Adrenal gland (tissue), 5 donors: ENCODE measurements at regions not wholly inside any gene's neighbourhood (a gene's known extent, or its start where the extent isn't known, plus 50 kb on each side); places are given as distances from the start of the nearest gene placed in this dataset.

Experiments
- CTCF ChIP-seq, 6 experiments: fragments of 450-650 bp in 4 of 6; fragments of 200-600 bp in 2 of 6; sonication (generic) in 1 of 6; IDR thresholded peaks; 1 replicate in 5 of 6; 2 replicates in 1 of 6; pipeline versions ENCODE4 v1.5.1 to v1.8.0; 2016 to 2021; ENCODE audit warnings: antibody characterized with exemption in 6 of 6, mild to moderate bottlenecking in 2 of 6, moderate library complexity in 1 of 6
- POLR2A ChIP-seq, 2 donors: fragments of 450-650 bp; IDR thresholded peaks; one replicate each; pipeline ENCODE4 v1.6.1; 2017; ENCODE audit warnings: antibody characterized with exemption in 2 of 2, mild to moderate bottlenecking in 2 of 2, moderate library complexity in 1 of 2
- donor health status: DM: no; HTN: no; CAD: no.

GRCh38 chr3:18208091-18208490, 217.0 kb downstream of the SATB1 start:
- TF ChIP-seq CTCF (IDR thresholded peaks at IDR 0.05), result no peak
- no peak for TF ChIP-seq POLR2A (IDR thresholded peaks at IDR 0.05)
